NCI-H524 treated with DMSO at 0.1 percent for 48 hours (cell line): ENCODE measurements at regions not wholly inside any gene's neighbourhood (a gene's known extent, or its start where the extent isn't known, plus 50 kb on each side); places are given as distances from the start of the nearest gene placed in this dataset.

Experiments
- DNase-seq: peaks from one replicate; lab custom pipeline; 2025; lab: John Stamatoyannopoulos, UW

DNA sequence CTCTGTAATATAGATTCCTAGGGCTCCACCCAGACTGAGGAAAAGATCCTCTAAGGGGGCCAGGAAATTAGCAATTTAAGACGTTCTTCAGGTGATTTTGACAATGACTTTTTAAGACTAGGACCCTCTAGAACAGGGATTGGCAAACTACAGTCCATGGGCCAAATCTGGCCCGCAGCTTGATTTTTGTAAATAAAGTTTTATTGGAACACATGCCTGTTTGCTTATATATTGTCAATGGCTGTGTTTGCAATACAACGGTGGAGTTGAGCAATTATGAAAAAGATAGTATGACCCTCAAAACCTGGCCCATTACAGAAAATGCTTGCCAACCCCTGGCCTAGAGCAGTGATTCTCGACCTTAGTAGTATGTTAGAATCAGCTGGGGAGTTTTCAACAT lies 181.9 kb downstream of the SOX9 start:
- no peak for DNase-seq

DNA sequence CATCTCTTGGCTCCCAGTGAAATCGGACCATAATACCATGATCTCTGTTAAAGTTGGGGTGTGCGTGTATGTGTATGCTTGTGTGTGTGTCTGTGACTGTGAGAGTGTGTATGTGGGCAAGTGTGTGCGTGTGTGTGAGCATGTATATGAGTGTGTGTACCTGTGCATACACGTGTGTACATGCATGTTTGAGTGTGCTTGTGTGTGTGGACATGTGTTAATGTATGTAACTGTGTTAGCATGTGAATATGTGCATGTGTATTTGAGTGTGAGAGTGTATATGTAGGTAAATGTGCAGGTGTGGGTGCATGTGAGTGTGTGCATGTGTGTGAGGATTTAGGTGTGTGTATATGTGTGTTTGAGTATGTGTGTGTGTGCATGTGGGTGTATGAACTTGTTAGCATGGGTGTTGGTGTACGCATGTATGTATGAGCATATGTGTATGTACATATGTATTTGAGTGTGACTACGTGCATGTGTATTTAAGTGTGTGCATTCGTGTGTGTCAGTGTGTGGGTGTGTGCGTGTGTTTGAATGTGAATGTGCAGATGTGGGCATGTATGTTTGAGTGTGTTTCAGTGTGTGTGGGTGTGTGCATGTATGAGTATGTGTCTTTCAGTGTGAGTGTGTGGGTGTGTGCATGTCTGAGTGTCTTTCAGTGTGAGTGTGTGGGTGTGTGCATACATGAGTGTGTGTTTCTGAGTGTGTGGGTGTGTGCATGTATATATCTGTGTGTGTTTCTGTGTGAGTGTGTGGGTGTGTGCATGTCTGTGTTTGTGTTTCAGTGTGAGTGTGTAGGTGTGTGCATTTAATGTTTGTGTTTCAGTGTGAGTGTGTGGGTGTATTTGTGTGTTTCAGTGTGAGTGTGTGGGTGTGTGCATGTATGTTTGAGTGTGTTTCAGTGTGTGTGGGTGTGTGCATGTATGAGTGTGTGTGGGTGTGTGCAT lies 183.2 kb downstream of the SOX9 start:
- no peak for DNase-seq

DNA sequence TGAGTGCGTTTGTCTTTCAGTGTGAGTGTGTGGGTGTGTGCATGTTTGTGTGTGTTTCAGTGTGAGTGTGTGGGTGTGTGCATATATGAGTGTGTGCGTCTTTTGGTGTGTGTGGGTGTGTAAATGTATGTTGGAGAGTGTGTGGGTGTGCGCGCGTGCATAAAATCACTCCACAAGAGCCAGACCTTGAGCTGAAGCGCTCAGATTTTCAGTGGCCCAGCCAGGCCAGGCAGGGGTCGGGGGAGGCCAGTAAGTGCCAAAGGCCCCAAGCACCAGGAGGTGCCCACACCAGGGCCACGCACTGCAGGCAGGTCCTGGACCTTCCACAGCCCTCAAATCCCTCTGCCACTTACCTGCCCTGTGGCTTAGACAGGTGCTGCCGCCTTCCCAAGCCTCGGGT lies 184.0 kb downstream of the SOX9 start:
- no peak for DNase-seq

DNA sequence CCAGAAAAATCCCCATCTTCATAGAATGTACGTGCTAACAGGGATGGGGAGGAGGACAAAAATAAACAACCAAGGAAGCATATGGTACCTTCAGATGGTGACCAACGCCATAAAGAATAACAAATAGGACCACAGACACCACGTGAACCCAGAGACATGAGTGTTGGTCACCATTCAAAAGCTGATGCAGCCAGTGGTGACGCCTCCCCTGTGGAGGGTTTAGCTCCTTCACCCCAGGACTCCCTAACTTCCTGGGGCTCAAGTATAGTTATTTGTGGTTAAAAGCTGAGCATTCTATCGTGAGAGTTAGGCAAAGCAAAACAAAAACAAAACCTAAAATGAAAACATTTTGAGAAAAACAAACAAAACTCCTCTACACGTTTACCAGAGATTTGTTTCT lies 184.7 kb downstream of the SOX9 start:
- DNase-seq = no peak

DNA sequence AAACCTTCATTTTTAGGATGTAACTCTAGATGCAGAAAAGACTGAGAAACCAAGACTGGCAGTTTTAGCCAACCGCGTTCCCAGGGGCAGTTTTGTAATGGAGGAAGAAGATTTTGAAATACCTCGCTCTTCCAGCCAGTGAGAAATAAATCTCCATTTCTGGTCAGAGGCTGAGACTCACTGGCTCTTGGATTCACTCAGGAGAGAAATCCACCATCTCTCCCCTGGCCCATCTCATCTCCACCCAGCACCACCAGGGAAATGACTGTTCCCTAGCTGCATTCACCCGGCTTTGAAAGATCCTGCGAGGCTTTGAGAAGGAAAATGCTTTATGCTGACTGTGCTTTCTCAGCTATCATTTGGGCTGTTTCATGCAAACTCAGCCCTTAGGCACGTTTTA lies 185.2 kb downstream of the SOX9 start:
- no peak for DNase-seq

DNA sequence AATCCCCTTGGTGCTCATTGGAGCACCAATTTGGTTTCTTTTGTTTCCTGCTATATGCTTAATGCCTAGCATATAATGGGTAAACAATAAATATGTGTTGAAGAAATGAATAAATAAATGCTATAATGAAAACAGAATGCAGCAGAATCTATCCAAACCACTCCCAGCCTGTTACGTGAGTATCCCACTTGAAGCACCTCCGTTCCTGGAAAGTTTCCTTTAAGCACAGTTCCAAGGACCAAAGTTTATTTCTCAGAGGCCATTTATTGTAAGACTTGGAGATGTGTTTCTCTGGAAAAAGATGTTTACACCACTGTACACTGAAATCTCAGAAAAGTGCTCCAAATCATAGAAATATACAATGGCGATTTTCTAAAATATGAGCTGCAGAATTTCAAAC lies 187.0 kb downstream of the SOX9 start:
- no peak for DNase-seq

DNA sequence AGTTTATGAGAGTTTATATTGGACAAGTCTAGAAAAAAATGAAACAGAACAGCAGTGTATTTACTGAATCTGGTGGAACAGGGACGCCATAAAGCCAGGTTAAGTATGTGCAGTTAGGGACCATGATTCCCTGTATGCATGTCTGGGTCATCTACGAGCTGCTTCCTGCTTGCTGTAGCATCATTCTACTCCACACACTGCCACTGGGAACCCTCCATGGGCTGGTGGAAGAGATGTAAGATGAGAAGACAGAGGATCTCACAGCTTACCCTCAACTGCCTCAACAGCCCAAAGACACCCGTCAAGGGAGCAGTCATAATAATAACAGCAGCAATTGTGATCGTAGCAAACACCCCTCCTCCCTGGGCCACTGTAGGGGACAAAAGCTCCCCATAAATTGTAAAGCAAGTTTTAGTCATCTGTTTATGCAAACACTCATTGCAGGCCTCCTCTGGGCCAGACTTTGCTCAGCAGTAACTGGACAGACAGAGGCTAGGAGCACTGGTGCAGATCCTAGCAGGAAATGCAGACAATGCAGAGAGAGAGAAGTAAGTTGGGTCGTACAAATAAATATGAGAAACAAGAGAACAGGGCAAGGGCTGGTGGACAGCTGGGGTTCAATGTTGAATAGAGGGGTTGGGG lies 188.0 kb downstream of the SOX9 start:
- DNase-seq = no peak

DNA sequence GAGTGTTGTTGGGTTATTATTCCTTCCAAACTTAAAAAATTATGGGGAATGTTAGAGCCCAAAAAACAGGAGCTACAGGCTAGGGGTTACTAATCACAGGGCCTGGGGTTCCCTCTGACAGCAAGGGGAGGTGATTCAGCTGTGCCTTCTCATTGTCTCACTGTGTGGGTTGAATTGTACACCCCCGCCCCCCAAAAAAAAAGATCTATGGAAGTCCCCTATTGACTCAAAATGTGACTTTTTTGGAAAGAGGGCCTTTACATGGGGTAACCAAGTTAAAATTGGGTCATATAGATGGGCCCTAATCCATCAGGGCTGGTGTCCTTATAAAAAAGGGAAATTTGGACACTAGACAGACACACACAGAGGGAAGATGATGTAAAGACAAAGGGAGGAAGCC lies 190.2 kb downstream of the SOX9 start:
- DNase-seq = no peak

DNA sequence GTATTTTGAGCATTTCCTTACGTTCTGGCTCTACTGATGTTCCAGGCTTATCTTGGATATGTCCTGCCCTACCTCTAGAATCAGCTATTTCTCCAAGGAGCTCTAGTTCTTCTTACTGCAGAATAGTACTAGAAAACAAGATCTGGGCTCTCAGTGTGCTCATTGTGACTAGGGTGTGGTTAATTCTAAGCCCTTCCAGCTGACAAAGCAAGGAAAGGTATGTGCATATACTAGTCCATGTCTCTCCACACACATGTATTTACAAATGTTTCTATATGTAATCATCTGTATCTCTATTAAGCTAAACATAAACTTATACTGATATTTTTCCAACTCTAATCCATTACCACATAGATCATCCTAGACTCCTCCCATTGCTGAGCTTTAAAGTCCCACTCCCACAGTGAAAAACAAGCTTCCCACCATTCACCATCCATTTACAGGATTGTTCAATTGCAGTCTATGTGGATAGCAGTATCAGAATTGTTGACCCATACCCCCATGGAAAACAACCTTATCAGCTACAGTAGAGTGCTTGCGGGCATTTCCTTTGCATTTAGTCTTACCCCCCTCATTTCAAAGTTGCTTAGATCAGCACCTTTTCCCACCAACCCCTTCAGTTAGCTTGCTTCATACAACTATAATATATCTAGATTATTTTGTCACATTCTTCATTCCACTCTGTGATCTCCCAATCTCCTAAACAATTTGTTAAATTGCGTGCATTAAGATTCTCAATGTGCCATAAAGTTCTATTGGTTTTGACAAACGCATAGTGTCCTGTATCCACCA lies 194.5 kb downstream of the SOX9 start:
- DNase-seq = no peak

DNA sequence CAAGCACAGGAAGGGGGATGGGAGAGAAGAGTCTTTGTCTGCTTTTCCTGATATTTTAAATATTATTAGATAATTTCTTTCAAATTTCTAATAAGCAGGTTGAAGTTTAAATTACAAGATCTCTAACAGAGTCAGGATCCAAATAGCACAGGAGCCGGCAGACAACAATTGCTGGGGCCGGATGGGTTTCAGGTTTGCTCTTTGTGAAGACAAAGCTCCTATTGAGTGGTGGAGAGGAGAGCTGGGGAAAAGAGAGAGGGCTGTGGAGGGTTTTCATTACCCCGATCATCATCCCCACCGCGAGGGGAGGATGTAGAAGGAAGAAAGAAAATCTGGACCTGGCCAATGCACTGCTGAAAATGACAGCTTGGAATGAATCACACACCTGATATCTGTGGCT lies 197.3 kb downstream of the SOX9 start:
- no peak for DNase-seq

DNA sequence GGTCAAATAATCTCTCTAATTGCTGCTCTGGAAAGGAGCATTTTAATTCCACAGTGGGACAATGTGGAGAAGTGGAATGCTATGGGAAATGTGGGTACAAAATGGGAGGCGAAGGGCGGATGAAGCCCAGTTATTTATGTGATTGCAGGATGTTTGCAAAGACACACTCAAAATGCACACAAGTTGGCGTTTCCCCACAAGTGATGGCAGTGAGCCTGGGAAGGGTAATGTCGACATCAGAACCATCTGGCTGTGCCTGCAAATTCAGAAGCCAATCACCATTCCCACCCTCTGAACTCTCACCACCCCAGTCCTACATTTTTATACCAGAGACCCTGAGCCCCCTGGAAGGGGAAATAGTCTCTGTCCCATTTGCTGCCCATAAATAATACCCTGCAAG lies 201.1 kb downstream of the SOX9 start:
- DNase-seq = no peak

DNA sequence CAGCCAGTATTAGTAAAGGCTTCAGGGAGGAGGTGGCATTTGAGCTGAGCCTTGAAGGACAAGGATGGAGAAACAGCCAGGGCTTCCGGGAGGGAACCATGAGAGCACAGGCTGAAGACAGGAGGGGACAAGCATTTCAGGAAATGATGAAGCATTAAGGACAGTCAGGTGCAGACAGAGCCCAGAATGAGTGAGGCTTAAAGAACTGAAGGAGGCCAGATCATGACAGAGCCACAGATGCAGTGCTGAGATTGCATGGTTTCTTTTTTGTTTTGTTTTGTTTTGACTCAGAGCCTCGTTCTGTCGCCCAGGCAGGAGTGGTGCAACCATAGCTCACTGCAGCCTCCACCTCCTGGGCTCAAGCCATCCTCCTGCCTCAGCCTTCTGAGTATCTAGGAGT lies 211.5 kb downstream of the SOX9 start:
- DNase-seq = no peak

DNA sequence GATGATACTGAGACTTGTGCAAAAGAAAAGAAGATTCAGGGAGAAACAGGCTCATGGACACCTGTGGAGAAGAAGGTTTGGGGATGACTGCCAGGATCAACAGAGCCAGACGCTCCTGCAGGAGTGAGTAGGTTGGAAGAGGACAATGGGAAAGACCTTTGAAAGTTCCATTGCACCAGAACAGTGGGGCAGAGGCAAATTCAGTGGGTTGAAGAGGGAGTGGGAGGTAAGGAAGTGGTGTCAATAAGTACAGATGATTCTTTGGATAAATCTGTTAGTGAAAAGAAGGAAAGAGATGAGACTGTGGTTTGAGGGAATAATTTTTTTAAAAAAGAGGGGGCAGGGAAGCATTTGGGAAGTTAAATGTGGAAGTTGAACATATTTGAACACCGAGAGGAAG lies 212.8 kb downstream of the SOX9 start:
- DNase-seq = no peak

DNA sequence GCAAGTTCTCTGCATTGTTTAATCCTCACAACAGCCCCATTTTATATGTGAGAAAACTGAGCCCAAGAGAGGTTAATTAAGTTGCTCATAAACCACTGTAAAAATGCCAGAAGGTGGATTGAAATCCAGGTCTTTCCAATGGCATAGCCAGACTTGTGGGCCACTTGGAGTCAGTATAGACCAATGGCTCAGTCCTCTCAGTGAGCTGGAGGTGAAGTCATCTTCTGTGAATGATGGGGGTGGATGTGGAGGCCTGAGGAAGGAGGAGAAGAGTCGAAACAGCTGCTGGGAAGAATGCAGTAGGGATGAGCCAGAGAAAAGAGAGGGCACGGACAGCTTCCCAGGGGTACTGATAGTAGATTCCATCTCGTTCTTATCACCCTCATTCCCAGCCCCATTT lies 213.4 kb downstream of the SOX9 start:
- no peak for DNase-seq

DNA sequence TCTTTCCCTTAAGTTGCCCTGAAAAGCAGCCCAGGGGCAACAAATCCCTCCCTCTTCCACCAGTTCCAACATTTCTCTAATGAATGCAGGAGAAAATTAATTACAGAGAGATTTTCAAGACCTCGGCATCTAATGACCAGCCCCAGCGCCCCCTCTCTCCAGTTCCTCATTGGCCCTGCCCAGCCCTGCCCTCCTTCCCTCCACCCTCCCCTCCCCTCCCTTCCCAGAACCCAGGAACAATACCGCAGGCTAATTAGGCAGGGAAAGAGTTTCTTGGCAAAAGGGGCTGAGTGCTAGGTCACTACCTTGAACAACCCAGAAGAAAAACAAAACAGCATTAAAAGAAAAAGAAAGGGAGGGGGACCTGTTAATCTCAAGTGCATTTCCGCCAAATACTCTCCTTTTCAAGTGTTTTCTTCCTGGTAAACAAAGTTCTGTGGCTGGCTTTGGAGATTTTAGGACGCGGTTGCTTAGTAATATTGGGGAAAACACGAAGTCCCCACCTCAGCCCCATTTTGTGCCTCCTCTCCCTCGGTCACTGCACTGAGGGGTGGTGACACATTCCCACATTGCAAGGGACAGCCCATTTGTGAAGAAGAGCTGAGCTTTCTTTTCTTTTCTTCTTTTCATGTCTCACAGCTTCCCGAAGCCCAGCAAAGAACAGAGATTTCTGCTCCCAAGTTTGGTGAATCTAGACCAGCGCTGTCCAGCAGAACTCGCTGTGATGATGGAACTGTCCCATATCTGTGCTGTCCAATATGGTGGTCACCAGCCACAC lies 215.4 kb downstream of the SOX9 start:
- no peak for DNase-seq

DNA sequence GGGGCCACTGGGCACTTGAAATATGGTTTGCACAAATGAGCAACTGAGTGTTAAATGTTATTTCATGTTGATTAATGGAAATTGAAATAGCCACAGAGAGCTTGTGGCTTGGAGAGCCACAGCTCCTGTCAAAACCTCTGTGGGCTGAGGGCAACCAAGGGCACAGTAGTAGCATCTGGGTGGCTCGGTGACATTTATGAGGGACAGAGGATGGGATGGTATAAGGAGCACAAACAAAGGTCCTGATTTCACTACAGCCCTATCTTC lies 215.9 kb downstream of the SOX9 start:
- no peak for DNase-seq

DNA sequence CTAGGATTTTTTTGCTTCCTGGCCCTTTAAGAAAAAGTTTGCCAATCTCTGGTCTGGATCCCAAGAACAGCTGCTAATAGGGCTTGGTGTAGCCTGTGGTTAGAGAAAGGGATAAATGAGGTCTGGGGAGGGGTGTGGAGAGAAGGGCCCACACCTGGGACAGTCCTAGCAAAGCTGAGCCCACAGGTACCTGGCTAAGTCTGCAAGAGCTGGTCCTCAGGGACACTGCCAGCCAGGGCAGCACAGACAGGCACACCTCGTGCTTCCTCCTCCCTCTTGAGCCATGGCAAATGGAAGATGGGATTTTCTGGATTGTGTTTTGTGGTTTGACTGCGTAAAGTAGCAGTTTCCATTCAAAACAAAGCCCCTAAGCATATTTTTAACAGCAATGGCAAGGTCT lies 217.5 kb downstream of the SOX9 start:
- no peak for DNase-seq

DNA sequence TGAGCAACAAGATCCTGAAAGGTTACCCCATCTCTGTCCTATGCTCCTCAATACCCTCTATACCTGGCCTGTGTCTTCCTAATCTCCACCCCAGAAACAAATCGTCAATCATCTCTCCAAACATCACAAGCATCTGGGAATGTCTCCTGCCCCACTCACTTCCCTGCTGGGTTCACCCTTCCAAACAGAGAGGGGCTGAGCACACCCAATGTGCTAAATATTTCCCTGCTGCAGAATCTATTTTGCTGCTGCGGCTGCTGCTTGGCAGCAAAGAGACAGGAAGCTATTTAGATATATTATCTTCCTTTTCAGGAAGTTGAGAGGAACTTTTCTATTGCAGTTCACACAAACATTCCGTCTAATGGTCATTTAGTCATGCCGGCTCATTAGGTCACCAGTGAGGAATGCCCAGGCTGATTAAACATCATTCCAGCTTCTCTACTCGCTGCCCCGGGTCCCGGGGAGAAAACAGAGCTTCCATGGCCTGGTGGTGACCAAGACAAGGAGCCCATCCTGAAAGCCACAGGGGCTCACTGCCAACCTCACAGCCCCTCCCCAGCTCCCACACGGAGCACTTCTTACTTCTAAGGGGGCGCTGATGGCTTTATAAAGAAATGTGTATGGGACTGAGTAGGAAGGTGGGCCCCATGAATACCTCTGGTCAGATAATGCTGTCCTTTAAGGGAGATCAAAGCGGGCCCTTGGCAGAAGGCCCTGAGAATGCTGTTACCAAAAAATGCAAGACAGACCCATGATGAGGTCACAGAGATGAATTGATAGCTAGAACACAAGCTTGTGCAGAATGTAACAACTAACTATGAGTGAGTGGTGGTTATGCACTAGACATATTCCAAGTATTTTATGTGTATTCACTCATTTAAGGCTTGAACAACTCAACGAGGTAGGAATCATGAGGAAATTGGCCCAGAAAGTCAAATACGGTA lies 218.3 kb downstream of the SOX9 start:
- DNase-seq = no peak

DNA sequence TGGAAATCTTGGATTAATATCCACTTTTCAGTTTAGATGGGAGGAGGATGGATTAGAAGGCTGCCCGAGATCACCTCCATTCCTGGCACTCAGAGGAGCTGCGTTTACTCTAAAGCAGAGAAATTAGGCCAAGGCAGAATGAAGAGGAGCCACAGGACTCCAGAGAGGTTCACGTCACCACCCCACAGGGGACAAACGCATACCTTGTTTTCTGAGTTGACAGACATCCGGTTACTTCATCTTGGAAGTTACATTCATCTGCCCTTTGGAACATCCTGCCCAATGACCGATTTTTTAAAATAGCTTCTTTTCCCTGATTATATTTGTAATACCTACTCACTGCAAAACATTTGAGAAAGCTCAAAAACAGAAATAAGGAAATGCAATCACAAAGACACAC lies 220.0 kb downstream of the SOX9 start:
- DNase-seq = no peak

DNA sequence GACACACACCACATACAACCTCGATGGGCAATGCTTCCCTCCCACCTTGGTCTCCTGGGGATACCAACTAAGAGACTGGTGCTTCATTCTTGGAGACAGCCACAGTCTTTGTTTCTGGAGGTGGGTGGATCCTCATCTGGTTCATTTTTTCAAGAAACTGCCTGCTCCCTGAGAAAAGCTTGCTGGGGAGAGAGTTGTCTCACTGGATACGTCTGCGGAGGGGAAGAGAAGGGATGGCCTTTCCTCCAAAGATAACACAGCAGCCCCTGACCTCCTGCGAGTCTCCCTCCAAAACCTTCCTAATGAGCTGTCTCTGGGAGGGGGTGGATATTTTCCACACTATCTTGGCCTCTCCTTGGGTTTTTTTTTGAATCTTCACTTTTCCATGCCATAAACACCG lies 221.2 kb downstream of the SOX9 start:
- no peak for DNase-seq
